ENCODE measurements at regions not wholly inside any gene's neighbourhood (a gene's known extent, or its start where the extent isn't known, plus 50 kb on each side); places are given as distances from the start of the nearest gene placed in this dataset.

GRCh38 chr4:12968345-12968744 lies 515.8 kb downstream of the RAB28 start:
- ATAC-seq, result no peak
- Mint-ChIP-seq H3K9me3 (no peaks in the 10 kb centered on the region), H3K36me3 (no peaks in the 10 kb centered on the region), H3K27ac (no peak overlapping the region)
- no peak for DNase-seq (ENCODE audit: low spot score in 2 of 2)

GRCh38 chr4:12966726-12967125 lies 517.4 kb downstream of the RAB28 start:
- ATAC-seq, result no peak
- no peaks in the 10 kb centered on the region for H3K9me3 Mint-ChIP-seq

GRCh38 chr4:12965334-12965733 lies 518.8 kb downstream of the RAB28 start:
- H3K36me3 Mint-ChIP-seq, result no peaks in the 10 kb centered on the region
- no peak for DNase-seq (ENCODE audit: low spot score in 2 of 2)
- H3K9me3 Mint-ChIP-seq, result no peaks in the 10 kb centered on the region
- no peak overlapping the region for H3K27ac Mint-ChIP-seq
- no peak for ATAC-seq

More at GRCh38 chr4:12966726-12967125, 517.4 kb downstream of the RAB28 start:
- H3K36me3 Mint-ChIP-seq, result no peaks in the 10 kb centered on the region
- no peak for DNase-seq (ENCODE audit: low spot score in 2 of 2)
- no peak overlapping the region for H3K27ac Mint-ChIP-seq

GRCh38 chr4:12963912-12964311 lies 520.2 kb downstream of the RAB28 start:
- no peaks in the 10 kb centered on the region for H3K9me3 Mint-ChIP-seq
- no peak for ATAC-seq

GRCh38 chr4:12963291-12963690 lies 520.8 kb downstream of the RAB28 start:
- no peaks in the 10 kb centered on the region for H3K36me3 Mint-ChIP-seq
- H3K27ac Mint-ChIP-seq, result no peak overlapping the region
- no peak for DNase-seq (ENCODE audit: low spot score in 2 of 2)
- ATAC-seq, result no peak
- H3K9me3 Mint-ChIP-seq, result no peaks in the 10 kb centered on the region

More at GRCh38 chr4:12963912-12964311, 520.2 kb downstream of the RAB28 start:
- H3K36me3 Mint-ChIP-seq, result no peaks in the 10 kb centered on the region
- no peak for DNase-seq (ENCODE audit: low spot score in 2 of 2)
- no peak overlapping the region for H3K27ac Mint-ChIP-seq

GRCh38 chr4:12961713-12962112 lies 522.4 kb downstream of the RAB28 start:
- no peak for ATAC-seq
- DNase-seq (ENCODE audit: low spot score in 2 of 2), result no peak
- H3K9me3 Mint-ChIP-seq, result no peaks in the 10 kb centered on the region
- H3K27ac Mint-ChIP-seq, result no peak overlapping the region
- no peaks in the 10 kb centered on the region for H3K36me3 Mint-ChIP-seq

GRCh38 chr4:12958436-12958835 lies 525.7 kb downstream of the RAB28 start:
- Mint-ChIP-seq H3K36me3 (no peaks in the 10 kb centered on the region), H3K27ac (no peak overlapping the region), H3K9me3 (no peaks in the 10 kb centered on the region)
- DNase-seq (ENCODE audit: low spot score in 2 of 2) (no peak), ATAC-seq (no peak)

GRCh38 chr4:12957108-12957507 lies 527.0 kb downstream of the RAB28 start:
- DNase-seq (ENCODE audit: low spot score in 2 of 2) (no peak), ATAC-seq (no peak)
- no peaks in the 10 kb centered on the region for H3K36me3 Mint-ChIP-seq
- no peak overlapping the region for H3K27ac Mint-ChIP-seq
- no peaks in the 10 kb centered on the region for H3K9me3 Mint-ChIP-seq

- no peak overlapping the region for H3K27ac Mint-ChIP-seq
- H3K36me3 Mint-ChIP-seq, result no peaks in the 10 kb centered on the region
- DNase-seq (ENCODE audit: low spot score in 2 of 2), result no peak
- no peaks in the 10 kb centered on the region for H3K9me3 Mint-ChIP-seq
- ATAC-seq, result no peak
Observed at GRCh38 chr4:12956026-12956425, 528.1 kb downstream of the RAB28 start.

- Mint-ChIP-seq H3K27ac (no peak overlapping the region), H3K9me3 (no peaks in the 10 kb centered on the region), H3K36me3 (no peaks in the 10 kb centered on the region)
- ATAC-seq (no peak), DNase-seq (ENCODE audit: low spot score in 2 of 2) (no peak)
Observed at GRCh38 chr4:12949719-12950490, 534.2 kb downstream of the RAB28 start.

GRCh38 chr4:12943069-12943468 lies 541.1 kb downstream of the RAB28 start:
- H3K36me3 Mint-ChIP-seq, result no peaks in the 10 kb centered on the region
- no peaks in the 10 kb centered on the region for H3K9me3 Mint-ChIP-seq
- H3K27ac Mint-ChIP-seq, result no peak overlapping the region
- DNase-seq (ENCODE audit: low spot score in 2 of 2) (no peak), ATAC-seq (no peak)

GRCh38 chr4:12933760-12934221 lies 550.3 kb downstream of the RAB28 start:
- Mint-ChIP-seq H3K27ac (no peak overlapping the region), H3K36me3 (peaks cover 0 to 11% of the 10 kb centered on the region in 2 donors), H3K9me3 (peaks cover 6 to 11% of the 10 kb centered on the region in 2 donors)
- ATAC-seq, result no peak
- no peak for DNase-seq (ENCODE audit: low spot score in 2 of 2)

GRCh38 chr4:12932203-12932788 lies 551.8 kb downstream of the RAB28 start:
- ATAC-seq, result no peak
- Mint-ChIP-seq H3K27ac (no peak overlapping the region), H3K9me3 (peaks cover 11 to 12% of the 10 kb centered on the region in 2 donors), H3K36me3 (peaks cover 0 to 6% of the 10 kb centered on the region in 2 donors)
- no peak for DNase-seq (ENCODE audit: low spot score in 2 of 2)

- H3K36me3 Mint-ChIP-seq, result peaks cover 0 to 6% of the 10 kb centered on the region in 2 donors
- no peak overlapping the region for H3K27ac Mint-ChIP-seq
- peaks cover 6 to 11% of the 10 kb centered on the region in 2 donors for H3K9me3 Mint-ChIP-seq
- ATAC-seq, result no peak
- DNase-seq (ENCODE audit: low spot score in 2 of 2), result no peak
Observed at GRCh38 chr4:12929784-12930183, 554.4 kb downstream of the RAB28 start.

- Mint-ChIP-seq H3K27ac (no peak overlapping the region), H3K36me3 (peaks cover 0 to 6% of the 10 kb centered on the region in 2 donors), H3K9me3 (peaks cover 11% of the 10 kb centered on the region in 2 donors)
- ATAC-seq (no peak), DNase-seq (ENCODE audit: low spot score in 2 of 2) (no peak)
Observed at GRCh38 chr4:12928751-12929150, 555.4 kb downstream of the RAB28 start.

- H3K36me3 Mint-ChIP-seq, result peaks cover 0 to 6% of the 10 kb centered on the region in 2 donors
- DNase-seq (ENCODE audit: low spot score in 2 of 2), result no peak
- H3K27ac Mint-ChIP-seq, result no peak overlapping the region
- ATAC-seq, result no peak
- peaks cover 11% of the 10 kb centered on the region in 2 donors for H3K9me3 Mint-ChIP-seq
Observed at GRCh38 chr4:12926189-12927066, 557.7 kb downstream of the RAB28 start.

GRCh38 chr4:12924728-12925320 lies 559.3 kb downstream of the RAB28 start:
- H3K27ac Mint-ChIP-seq, result no peak overlapping the region
- no peak for DNase-seq (ENCODE audit: low spot score in 2 of 2)
- H3K9me3 Mint-ChIP-seq, result peaks cover 8 to 11% of the 10 kb centered on the region in 2 donors
- H3K36me3 Mint-ChIP-seq, result peaks cover 0 to 6% of the 10 kb centered on the region in 2 donors
- no peak for ATAC-seq
